ENCODE measurements at regions not wholly inside any gene's neighbourhood (a gene's known extent, or its start where the extent isn't known, plus 50 kb on each side); places are given as distances from the start of the nearest gene placed in this dataset.

DNA sequence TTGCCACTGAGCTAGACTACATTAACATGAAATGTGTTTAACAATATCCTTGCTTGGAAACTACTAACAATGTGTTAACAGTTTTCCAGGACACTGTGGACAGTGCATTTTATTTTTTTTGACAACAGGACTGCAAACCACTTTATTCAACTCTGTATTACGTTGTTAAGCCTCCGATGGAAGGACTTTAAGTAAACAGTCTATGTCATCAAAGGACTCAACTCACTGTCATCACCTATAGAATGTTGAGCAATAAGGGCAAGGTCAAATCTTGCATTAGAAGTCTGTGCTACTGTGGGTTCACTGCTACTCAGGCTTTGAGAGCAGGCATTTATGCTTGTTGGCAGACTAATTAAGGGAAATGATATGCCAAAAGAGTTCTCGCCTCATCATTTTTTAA, 483.7 kb downstream of the FLRT2 start:
- no peaks in the 10 kb centered on the region for H3K36me3 ChIP-seq (ENCODE audit: control insufficient read depth in 1 of 2, insufficient read depth in 2 of 2, low read length in 2 of 2)
- H3K4me3 ChIP-seq (ENCODE audit: low read depth in 1 of 2, low read length in 2 of 2): no peak overlapping the region
- no peak overlapping the region for H3K27ac ChIP-seq (ENCODE audit: low read length)
- no peaks in the 10 kb centered on the region for H3K27me3 ChIP-seq (ENCODE audit: low read depth, low read length)
- no peaks in the 10 kb centered on the region for H3K9me3 ChIP-seq (ENCODE audit: control insufficient read depth in 1 of 2, low read length in 2 of 2)
- H3K4me1 ChIP-seq (ENCODE audit: control insufficient read depth in 1 of 2, insufficient read depth in 2 of 2, low read length in 2 of 2): no peaks in the 10 kb centered on the region

DNA sequence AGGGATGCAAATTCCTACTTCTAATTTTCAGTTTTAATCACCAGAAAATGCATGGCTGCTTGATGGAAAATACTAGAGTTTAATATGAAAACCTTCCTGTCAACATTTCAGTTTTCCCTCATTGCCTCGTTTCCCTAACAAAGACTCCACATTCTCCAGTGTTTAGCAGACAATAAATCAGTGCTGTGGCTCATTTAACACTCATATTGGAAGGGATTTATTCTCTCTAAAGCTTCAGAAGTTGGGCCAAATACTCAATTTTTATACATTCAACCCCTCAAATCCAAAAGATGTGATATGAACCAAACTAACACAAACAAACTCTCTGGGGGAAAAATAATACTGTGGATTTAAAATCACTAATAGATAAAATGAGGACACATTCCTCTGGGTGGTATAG, 482.5 kb downstream of the FLRT2 start:
- no peak overlapping the region for H3K4me3 ChIP-seq (ENCODE audit: low read depth in 1 of 2, low read length in 2 of 2)
- H3K27ac ChIP-seq (ENCODE audit: low read length): no peak overlapping the region
- H3K36me3 ChIP-seq (ENCODE audit: control insufficient read depth in 1 of 2, insufficient read depth in 2 of 2, low read length in 2 of 2): no peaks in the 10 kb centered on the region
- no peaks in the 10 kb centered on the region for H3K4me1 ChIP-seq (ENCODE audit: control insufficient read depth in 1 of 2, insufficient read depth in 2 of 2, low read length in 2 of 2)
- no peaks in the 10 kb centered on the region for H3K27me3 ChIP-seq (ENCODE audit: low read depth, low read length)
- no peaks in the 10 kb centered on the region for H3K9me3 ChIP-seq (ENCODE audit: control insufficient read depth in 1 of 2, low read length in 2 of 2)

DNA sequence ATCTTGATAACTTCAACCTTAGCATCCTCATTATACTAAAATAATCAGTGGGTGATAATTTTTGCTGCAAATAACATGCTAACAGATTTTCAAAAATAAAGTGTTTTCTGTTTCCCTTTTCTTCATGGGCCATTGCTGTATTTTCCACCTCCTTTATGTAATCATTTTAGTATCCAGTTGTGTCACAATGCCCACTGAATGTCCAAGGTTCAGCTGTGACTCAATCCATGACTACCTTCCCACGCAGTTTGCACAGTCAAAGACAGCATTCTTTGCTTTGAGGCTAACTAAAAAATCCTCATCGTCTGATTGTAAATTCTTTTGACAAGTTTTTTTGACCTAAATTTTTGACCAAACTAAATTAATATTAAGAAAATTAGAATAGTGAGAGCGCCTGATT, 474.1 kb downstream of the FLRT2 start:
- no peak overlapping the region for H3K4me3 ChIP-seq (ENCODE audit: low read depth in 1 of 2, low read length in 2 of 2)
- no peaks in the 10 kb centered on the region for H3K9me3 ChIP-seq (ENCODE audit: control insufficient read depth in 1 of 2, low read length in 2 of 2)
- no peak overlapping the region for H3K27ac ChIP-seq (ENCODE audit: low read length)

DNA sequence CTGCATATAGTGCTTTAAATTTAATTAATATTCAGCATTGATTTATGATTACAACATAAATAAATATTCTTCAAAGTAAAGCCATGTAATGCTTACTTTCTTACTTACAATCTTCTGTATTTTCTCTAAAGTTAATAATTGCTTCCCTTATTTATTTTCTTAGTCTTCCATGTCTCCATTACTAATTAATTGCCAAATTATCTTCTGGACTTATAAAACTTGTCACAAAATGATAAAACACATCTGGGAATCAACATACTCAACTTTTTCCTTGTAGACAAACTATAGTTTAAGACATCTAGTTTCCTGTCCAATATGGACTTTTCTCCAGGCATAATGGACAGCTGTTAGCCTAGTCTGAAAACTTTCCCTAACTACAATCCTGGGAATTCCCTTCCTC, 466.6 kb downstream of the FLRT2 start:
- Histone ChIP-seq H3K4me1 (ENCODE audit: control insufficient read depth in 1 of 2, insufficient read depth in 2 of 2, low read length in 2 of 2) (no peaks in the 10 kb centered on the region), H3K36me3 (ENCODE audit: control insufficient read depth in 1 of 2, insufficient read depth in 2 of 2, low read length in 2 of 2) (no peaks in the 10 kb centered on the region), H3K27ac (ENCODE audit: low read length) (no peak overlapping the region), H3K27me3 (ENCODE audit: low read depth, low read length) (no peaks in the 10 kb centered on the region), H3K9me3 (ENCODE audit: control insufficient read depth in 1 of 2, low read length in 2 of 2) (no peaks in the 10 kb centered on the region), H3K4me3 (ENCODE audit: low read depth in 1 of 2, low read length in 2 of 2) (no peak overlapping the region)

More for the DNA sequence above, 474.1 kb downstream of the FLRT2 start:
- H3K36me3 ChIP-seq (ENCODE audit: control insufficient read depth in 1 of 2, insufficient read depth in 2 of 2, low read length in 2 of 2): no peaks in the 10 kb centered on the region
- no peaks in the 10 kb centered on the region for H3K4me1 ChIP-seq (ENCODE audit: control insufficient read depth in 1 of 2, insufficient read depth in 2 of 2, low read length in 2 of 2)
- no peaks in the 10 kb centered on the region for H3K27me3 ChIP-seq (ENCODE audit: low read depth, low read length)

DNA sequence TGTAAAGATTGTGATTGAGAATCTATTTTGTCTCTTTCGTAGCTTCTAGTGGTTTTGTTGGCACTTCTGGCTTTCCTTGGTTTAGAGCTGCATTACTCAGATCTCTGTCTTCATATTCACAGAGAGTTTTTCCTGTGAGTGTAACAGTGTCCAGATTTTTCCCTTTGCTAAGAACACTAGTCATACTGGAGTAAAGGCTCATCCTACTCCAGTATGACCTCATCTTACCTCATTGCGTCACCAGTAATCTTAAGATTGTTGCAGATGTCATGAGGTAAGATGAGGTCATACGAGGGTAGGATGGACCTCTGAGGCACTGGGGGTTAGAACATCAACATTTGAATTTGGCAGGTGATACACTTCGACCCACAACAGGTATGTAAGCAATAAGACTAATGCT, 461.2 kb downstream of the FLRT2 start:
- H3K27ac ChIP-seq (ENCODE audit: low read length): no peak overlapping the region
- H3K27me3 ChIP-seq (ENCODE audit: low read depth, low read length): no peaks in the 10 kb centered on the region
- no peaks in the 10 kb centered on the region for H3K4me1 ChIP-seq (ENCODE audit: control insufficient read depth in 1 of 2, insufficient read depth in 2 of 2, low read length in 2 of 2)
- H3K9me3 ChIP-seq (ENCODE audit: control insufficient read depth in 1 of 2, low read length in 2 of 2): no peaks in the 10 kb centered on the region
- H3K36me3 ChIP-seq (ENCODE audit: control insufficient read depth in 1 of 2, insufficient read depth in 2 of 2, low read length in 2 of 2): no peaks in the 10 kb centered on the region
- H3K4me3 ChIP-seq (ENCODE audit: low read depth in 1 of 2, low read length in 2 of 2): no peak overlapping the region

DNA sequence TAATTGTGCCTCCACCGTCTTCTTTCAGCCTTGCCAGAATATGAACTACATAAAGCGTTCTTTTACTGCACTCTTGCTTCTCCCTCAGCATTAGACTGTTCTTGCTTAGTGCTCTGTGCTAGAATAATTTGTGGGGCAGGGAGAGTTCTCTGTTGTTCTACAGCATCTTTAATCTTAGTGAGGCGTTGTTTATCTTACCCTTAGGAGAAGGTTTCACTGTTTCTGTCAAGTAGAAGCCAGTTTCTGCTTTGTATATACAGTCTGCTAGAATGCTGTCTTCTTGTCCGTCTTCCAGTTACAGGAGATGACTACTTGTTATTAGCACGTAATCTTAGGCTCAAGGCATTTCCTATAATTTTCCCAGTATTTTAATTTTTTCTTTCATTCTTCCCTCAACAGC, 458.0 kb downstream of the FLRT2 start:
- H3K9me3 ChIP-seq (ENCODE audit: control insufficient read depth in 1 of 2, low read length in 2 of 2): no peaks in the 10 kb centered on the region
- no peak overlapping the region for H3K4me3 ChIP-seq (ENCODE audit: low read depth in 1 of 2, low read length in 2 of 2)
- no peaks in the 10 kb centered on the region for H3K4me1 ChIP-seq (ENCODE audit: control insufficient read depth in 1 of 2, insufficient read depth in 2 of 2, low read length in 2 of 2)
- H3K27me3 ChIP-seq (ENCODE audit: low read depth, low read length): no peaks in the 10 kb centered on the region
- H3K36me3 ChIP-seq (ENCODE audit: control insufficient read depth in 1 of 2, insufficient read depth in 2 of 2, low read length in 2 of 2): no peaks in the 10 kb centered on the region
- H3K27ac ChIP-seq (ENCODE audit: low read length): no peak overlapping the region

DNA sequence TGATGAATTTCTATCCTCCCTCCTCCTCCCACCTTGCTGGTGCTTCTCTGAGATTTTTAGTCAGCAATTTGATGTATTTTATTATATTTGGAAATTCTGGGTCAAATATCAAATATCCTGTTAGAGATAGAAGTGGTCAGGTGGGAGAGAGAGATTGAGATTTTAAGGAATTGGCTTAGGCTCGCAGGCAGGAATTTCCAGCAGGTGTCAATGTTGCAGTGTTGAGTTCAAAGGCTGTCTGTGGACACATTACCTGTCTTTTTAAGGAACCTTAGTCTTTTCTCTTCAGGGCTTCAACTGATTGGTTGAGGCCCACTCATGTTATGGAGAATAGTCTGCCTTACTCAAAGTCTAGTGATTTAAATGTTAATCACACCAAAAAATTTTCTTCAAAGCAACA, 457.3 kb downstream of the FLRT2 start:
- Histone ChIP-seq H3K4me3 (ENCODE audit: low read depth in 1 of 2, low read length in 2 of 2) (no peak overlapping the region), H3K9me3 (ENCODE audit: control insufficient read depth in 1 of 2, low read length in 2 of 2) (no peaks in the 10 kb centered on the region), H3K4me1 (ENCODE audit: control insufficient read depth in 1 of 2, insufficient read depth in 2 of 2, low read length in 2 of 2) (no peaks in the 10 kb centered on the region), H3K36me3 (ENCODE audit: control insufficient read depth in 1 of 2, insufficient read depth in 2 of 2, low read length in 2 of 2) (no peaks in the 10 kb centered on the region), H3K27me3 (ENCODE audit: low read depth, low read length) (no peaks in the 10 kb centered on the region), H3K27ac (ENCODE audit: low read length) (no peak overlapping the region)

DNA sequence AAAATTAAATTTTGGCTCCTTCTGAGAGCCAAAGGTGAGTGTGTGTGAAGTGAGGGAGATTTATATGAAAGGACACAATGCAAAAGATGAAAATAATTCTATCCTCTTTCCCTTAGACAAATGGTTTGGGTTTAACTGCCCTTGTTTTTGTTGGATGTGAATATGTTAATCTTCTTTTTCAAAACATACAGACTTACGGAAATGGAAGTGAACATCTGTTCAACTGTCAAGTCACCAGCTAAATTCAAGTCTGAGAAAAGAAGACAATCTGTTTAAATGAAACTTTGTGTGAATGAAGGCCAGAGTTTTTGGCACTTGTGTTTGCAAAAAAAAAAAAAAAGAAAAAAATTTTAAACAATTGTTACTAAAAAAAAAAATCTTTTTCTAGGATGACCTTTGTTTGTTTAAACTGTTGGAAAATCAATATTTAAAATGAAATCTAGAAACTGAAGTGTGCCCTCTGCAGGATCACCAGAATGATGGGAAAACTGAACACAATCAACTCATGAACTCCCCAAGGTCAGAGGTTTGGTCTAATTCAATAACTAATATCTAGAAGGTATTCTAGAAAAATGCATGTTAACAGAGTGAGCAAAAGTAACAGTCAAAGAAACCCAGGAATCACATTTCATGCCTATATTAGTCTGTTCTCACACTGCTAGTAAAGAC, 448.8 kb downstream of the FLRT2 start:
- Histone ChIP-seq H3K36me3 (ENCODE audit: control insufficient read depth in 1 of 2, insufficient read depth in 2 of 2, low read length in 2 of 2) (no peaks in the 10 kb centered on the region), H3K27ac (ENCODE audit: low read length) (no peak overlapping the region), H3K27me3 (ENCODE audit: low read depth, low read length) (no peaks in the 10 kb centered on the region)

DNA sequence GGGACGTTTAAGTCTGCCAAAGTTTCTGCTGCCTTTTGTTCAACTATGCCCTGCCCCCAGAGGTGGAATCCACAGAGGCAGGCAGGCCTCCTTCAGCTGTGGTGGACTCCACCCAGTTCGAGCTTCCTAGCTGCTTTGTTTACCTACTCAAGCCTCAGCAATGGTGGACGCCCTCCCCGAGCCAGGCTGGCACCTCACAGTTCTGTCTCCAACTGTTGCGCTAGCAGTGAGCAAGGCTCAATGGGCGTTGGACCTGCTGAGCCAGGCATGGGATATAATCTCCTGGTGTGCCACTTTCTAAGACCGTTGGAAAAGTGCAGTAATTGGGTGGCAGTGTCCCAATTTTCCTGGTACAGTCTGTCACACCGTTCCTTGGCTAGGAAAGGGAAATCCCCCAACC, 444.7 kb downstream of the FLRT2 start:
- Histone ChIP-seq H3K4me1 (ENCODE audit: control insufficient read depth in 1 of 2, insufficient read depth in 2 of 2, low read length in 2 of 2) (no peaks in the 10 kb centered on the region), H3K27ac (ENCODE audit: low read length) (no peak overlapping the region), H3K36me3 (ENCODE audit: control insufficient read depth in 1 of 2, insufficient read depth in 2 of 2, low read length in 2 of 2) (no peaks in the 10 kb centered on the region), H3K9me3 (ENCODE audit: control insufficient read depth in 1 of 2, low read length in 2 of 2) (peaks cover 0 to 5% of the 10 kb centered on the region in 2 donors), H3K27me3 (ENCODE audit: low read depth, low read length) (no peaks in the 10 kb centered on the region), H3K4me3 (ENCODE audit: low read depth in 1 of 2, low read length in 2 of 2) (no peak overlapping the region)

More for the DNA sequence above, 448.8 kb downstream of the FLRT2 start:
- Histone ChIP-seq H3K4me3 (ENCODE audit: low read depth in 1 of 2, low read length in 2 of 2) (no peak overlapping the region), H3K4me1 (ENCODE audit: control insufficient read depth in 1 of 2, insufficient read depth in 2 of 2, low read length in 2 of 2) (no peaks in the 10 kb centered on the region), H3K9me3 (ENCODE audit: control insufficient read depth in 1 of 2, low read length in 2 of 2) (peaks cover 0 to 5% of the 10 kb centered on the region in 2 donors)

DNA sequence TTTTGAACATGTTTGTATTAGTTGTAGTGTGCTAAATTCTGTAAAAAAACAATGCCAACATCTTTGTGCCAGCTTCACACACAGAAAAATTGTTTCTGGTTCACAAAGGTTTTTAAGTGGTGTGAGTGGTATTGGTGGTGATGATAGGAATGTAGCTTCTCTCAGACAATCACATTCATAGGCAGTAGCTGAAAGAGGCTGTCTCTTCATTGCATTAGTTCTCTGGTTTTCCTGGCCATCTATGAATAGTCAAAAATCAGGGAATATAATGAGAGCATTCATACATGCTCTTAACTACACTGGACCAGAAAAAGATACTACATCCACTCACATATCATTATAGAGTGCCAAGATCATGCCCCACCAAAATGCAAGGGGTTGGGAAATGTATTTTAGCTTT, 433.5 kb downstream of the FLRT2 start:
- H3K9me3 ChIP-seq (ENCODE audit: control insufficient read depth in 1 of 2, low read length in 2 of 2): no peaks in the 10 kb centered on the region
- no peak overlapping the region for H3K4me3 ChIP-seq (ENCODE audit: low read depth in 1 of 2, low read length in 2 of 2)
- H3K27me3 ChIP-seq (ENCODE audit: low read depth, low read length): no peaks in the 10 kb centered on the region
- no peaks in the 10 kb centered on the region for H3K4me1 ChIP-seq (ENCODE audit: control insufficient read depth in 1 of 2, insufficient read depth in 2 of 2, low read length in 2 of 2)
- H3K27ac ChIP-seq (ENCODE audit: low read length): no peak overlapping the region
- H3K36me3 ChIP-seq (ENCODE audit: control insufficient read depth in 1 of 2, insufficient read depth in 2 of 2, low read length in 2 of 2): no peaks in the 10 kb centered on the region

DNA sequence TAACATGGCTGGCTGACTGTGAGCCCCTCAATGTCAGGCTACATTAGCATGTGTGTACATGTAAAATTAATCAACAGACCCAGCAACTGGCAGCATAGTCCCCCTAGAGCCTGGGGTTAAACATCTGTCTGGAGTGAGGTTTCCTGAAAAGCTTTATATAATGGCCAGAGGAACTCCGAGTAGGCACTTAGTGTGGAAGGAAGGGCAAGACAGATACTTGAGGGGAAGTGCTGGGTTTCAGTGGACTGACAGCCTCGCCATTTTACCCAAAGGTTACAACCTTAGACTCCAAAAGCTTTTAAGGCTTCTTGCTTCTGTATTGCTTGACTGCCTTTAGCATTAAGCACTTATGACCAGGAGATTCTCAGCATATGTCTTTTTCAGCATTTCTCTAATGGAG, 430.8 kb downstream of the FLRT2 start:
- Histone ChIP-seq H3K4me3 (ENCODE audit: low read depth in 1 of 2, low read length in 2 of 2) (no peak overlapping the region), H3K36me3 (ENCODE audit: control insufficient read depth in 1 of 2, insufficient read depth in 2 of 2, low read length in 2 of 2) (no peaks in the 10 kb centered on the region), H3K4me1 (ENCODE audit: control insufficient read depth in 1 of 2, insufficient read depth in 2 of 2, low read length in 2 of 2) (no peaks in the 10 kb centered on the region), H3K9me3 (ENCODE audit: control insufficient read depth in 1 of 2, low read length in 2 of 2) (no peaks in the 10 kb centered on the region), H3K27ac (ENCODE audit: low read length) (no peak overlapping the region), H3K27me3 (ENCODE audit: low read depth, low read length) (no peaks in the 10 kb centered on the region)

DNA sequence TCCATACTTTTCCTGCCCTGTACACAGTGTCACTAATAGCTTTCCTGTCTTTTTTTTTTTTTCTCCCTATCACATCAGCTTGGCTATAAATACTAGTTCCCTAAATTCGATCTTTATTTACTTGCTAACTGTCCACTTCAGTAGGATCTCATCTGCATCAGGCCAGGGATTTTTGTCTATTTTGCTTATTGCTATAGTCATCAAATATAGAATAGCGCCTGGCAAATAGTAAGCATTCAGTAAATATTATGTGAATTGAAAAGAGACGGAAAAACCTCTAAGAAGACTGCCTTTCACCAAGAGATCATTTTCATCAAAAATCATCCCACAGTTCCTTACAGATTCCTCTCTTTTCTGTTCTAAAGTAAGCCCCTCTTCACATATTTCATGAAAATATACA, 429.1 kb downstream of the FLRT2 start:
- H3K4me3 ChIP-seq (ENCODE audit: low read depth in 1 of 2, low read length in 2 of 2): no peak overlapping the region

More for the DNA sequence above, 429.1 kb downstream of the FLRT2 start:
- Histone ChIP-seq H3K4me1 (ENCODE audit: control insufficient read depth in 1 of 2, insufficient read depth in 2 of 2, low read length in 2 of 2) (no peaks in the 10 kb centered on the region), H3K27me3 (ENCODE audit: low read depth, low read length) (no peaks in the 10 kb centered on the region), H3K9me3 (ENCODE audit: control insufficient read depth in 1 of 2, low read length in 2 of 2) (no peaks in the 10 kb centered on the region), H3K27ac (ENCODE audit: low read length) (no peak overlapping the region), H3K36me3 (ENCODE audit: control insufficient read depth in 1 of 2, insufficient read depth in 2 of 2, low read length in 2 of 2) (no peaks in the 10 kb centered on the region)

Measured in muscle layer of duodenum (tissue), 2 donors.